Nephron (organoid): ENCODE measurements at regions not wholly inside any gene's neighbourhood (a gene's known extent, or its start where the extent isn't known, plus 50 kb on each side); places are given as distances from the start of the nearest gene placed in this dataset.

Experiments used
- H3K27ac Mint-ChIP-seq, 3 experiments: 2 replicates each; pipeline ENCODE4 v1.8.0; 2020; ENCODE audit warnings: mixed read lengths in 3 of 3, mild to moderate bottlenecking in 2 of 3, moderate library complexity in 1 of 3
- H3K27me3 Mint-ChIP-seq: 2 replicates; pipeline ENCODE4 v1.8.0; 2021; ENCODE audit warnings: low read depth, mild to moderate bottlenecking, moderate library complexity, mixed read lengths
- H3K36me3 Mint-ChIP-seq: 2 replicates; pipeline ENCODE4 v1.8.0; 2020; ENCODE audit warnings: low read depth, mixed read lengths
- H3K4me1 Mint-ChIP-seq: 2 replicates; pipeline ENCODE4 v1.8.0; 2020; ENCODE audit warnings: mixed read lengths
- H3K4me3 Mint-ChIP-seq, 3 experiments: 2 replicates each; pipeline ENCODE4 v1.8.0; 2020; ENCODE audit warnings: mild to moderate bottlenecking in 3 of 3, mixed read lengths in 3 of 3, moderate library complexity in 2 of 3
- H3K9me3 Mint-ChIP-seq: 2 replicates; pipeline ENCODE4 v1.8.0; 2020; ENCODE audit warnings: mixed read lengths
- TF ChIP-seq, protein P1 (sequence below), 3 experiments: fragments of 200-600 bp; sonication (generic); IDR thresholded peaks; one replicate each; pipeline ENCODE4 v1.5.0; 2021; ENCODE audit warnings: antibody characterized with exemption in 3 of 3; ENCODE audit not compliant: unreplicated experiment in 3 of 3

DNA sequence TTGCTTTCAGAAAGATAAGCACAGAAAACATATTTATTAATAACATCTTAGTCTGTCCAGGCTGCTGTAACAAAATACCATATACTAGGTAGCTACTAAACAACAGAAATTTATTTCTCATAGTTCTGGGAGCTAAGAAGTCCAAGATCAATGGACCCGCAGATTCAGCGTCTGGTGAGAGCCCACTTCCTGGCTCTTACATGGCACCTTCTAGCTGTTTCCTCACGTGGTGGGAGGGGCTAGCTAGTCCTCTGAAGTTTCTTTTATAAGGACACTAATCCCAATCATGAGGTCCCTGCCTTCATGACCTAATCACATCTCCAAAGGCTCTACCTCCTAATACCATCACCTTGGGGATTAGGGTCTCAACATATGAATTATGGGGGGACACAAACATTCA is 57.2 kb upstream of the AFF2 start:
- Mint-ChIP-seq H3K4me1 (no peaks in the 10 kb centered on the region), H3K4me3 (no peak overlapping the region), H3K27ac (no peak overlapping the region), H3K36me3 (no peaks in the 10 kb centered on the region), H3K27me3 (no peaks in the 10 kb centered on the region), H3K9me3 (peaks cover 7% of the 10 kb centered on the region)
- TF ChIP-seq, protein P1, sequence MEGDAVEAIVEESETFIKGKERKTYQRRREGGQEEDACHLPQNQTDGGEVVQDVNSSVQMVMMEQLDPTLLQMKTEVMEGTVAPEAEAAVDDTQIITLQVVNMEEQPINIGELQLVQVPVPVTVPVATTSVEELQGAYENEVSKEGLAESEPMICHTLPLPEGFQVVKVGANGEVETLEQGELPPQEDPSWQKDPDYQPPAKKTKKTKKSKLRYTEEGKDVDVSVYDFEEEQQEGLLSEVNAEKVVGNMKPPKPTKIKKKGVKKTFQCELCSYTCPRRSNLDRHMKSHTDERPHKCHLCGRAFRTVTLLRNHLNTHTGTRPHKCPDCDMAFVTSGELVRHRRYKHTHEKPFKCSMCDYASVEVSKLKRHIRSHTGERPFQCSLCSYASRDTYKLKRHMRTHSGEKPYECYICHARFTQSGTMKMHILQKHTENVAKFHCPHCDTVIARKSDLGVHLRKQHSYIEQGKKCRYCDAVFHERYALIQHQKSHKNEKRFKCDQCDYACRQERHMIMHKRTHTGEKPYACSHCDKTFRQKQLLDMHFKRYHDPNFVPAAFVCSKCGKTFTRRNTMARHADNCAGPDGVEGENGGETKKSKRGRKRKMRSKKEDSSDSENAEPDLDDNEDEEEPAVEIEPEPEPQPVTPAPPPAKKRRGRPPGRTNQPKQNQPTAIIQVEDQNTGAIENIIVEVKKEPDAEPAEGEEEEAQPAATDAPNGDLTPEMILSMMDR (IDR thresholded peaks at IDR 0.05; ENCODE audit: unreplicated experiment in 3 of 3): no peak

DNA sequence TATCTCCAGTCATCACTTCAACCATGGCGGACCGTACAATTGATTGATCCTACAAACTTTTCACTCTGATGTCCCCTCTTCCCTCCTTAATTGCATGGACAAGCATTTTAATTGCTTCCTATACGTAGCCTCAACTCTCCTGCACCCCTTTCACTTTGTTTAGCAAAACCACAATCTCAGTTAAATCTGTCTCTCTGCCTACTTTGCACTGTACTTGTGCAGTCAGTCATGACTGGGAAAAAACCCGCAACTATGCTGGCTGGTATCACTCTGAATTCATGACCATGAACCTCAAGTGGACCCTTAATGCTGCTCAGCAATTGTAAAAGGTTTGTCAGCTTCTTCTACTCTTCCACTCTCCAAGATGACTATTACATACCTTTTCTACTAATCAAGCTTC is 51.7 kb upstream of the AFF2 start:
- H3K4me3 Mint-ChIP-seq: no peak overlapping the region
- no peaks in the 10 kb centered on the region for H3K4me1 Mint-ChIP-seq

More for the DNA sequence above, 51.7 kb upstream of the AFF2 start:
- Mint-ChIP-seq H3K36me3 (no peaks in the 10 kb centered on the region), H3K27ac (no peak overlapping the region), H3K27me3 (no peaks in the 10 kb centered on the region), H3K9me3 (peaks cover 6% of the 10 kb centered on the region)
- TF ChIP-seq, protein P1 (IDR thresholded peaks at IDR 0.05; ENCODE audit: unreplicated experiment in 3 of 3): no peak
